Gastrocnemius medialis (tissue), 4 donors: ENCODE measurements at regions not wholly inside any gene's neighbourhood (a gene's known extent, or its start where the extent isn't known, plus 50 kb on each side); places are given as distances from the start of the nearest gene placed in this dataset.

Source experiments
- POLR2A ChIP-seq, 2 donors: fragments of 450-650 bp; IDR thresholded peaks; one replicate each; pipeline ENCODE4 v1.6.1; 2017; ENCODE audit warnings: antibody characterized with exemption in 2 of 2, mild to moderate bottlenecking in 2 of 2, moderate library complexity in 2 of 2
- TF ChIP-seq, protein P1 (sequence below), 5 experiments: fragments of 450-650 bp in 3 of 5; fragments of 200-600 bp in 2 of 5; sonication (generic) in 2 of 5; IDR thresholded peaks in 4 of 5; conservative IDR thresholded peaks in 1 of 5; 1 replicate in 4 of 5; 2 replicates in 1 of 5; pipeline ENCODE4 v1.5.1; 2016 to 2019; ENCODE audit warnings: antibody characterized with exemption in 5 of 5, mild to moderate bottlenecking in 3 of 5, moderate library complexity in 3 of 5

DNA sequence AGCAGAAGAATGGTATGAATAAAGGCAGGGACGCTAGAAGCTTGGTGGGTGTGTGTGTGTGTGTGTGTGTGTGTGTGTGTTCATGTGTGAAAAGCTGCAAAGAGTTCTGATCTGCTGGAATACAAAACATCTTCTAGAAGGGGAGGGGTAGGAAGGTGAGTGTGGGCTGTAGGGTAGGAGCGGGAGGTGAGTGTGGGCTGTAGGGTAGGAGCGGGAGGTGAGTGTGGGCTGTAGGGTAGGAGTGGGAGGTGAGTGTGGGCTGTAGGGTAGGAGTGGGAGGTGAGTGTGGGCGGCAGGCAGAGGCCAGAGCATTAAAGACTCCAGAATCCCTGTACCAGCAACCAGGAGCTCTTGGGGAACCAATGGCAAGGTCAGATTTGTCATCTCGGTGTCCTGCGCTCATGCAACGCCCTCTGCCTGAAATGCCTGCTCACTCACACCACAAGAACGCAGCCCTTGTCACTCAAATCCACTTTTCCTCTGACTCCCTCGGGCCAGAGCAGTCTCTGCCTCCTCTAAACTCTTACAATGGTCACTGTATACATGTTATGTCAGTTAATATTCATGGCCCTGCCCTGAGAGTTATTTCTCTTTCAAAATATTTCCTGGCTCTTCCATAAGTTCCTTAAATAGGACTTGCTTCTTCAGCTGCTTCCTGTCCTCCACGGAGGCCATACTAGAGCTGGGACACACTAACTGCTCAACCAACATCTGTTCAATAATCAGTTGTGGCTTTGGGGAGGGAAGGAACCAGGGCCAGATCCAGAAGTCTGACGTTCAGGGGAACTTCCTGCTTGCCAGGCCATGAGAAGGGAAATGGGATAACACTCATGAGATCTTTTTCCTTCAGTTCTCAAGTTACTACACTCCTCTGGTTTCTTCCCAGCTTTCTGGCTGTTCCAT, 53.6 kb upstream of the ZNF644 start:
- TF ChIP-seq, protein P1, sequence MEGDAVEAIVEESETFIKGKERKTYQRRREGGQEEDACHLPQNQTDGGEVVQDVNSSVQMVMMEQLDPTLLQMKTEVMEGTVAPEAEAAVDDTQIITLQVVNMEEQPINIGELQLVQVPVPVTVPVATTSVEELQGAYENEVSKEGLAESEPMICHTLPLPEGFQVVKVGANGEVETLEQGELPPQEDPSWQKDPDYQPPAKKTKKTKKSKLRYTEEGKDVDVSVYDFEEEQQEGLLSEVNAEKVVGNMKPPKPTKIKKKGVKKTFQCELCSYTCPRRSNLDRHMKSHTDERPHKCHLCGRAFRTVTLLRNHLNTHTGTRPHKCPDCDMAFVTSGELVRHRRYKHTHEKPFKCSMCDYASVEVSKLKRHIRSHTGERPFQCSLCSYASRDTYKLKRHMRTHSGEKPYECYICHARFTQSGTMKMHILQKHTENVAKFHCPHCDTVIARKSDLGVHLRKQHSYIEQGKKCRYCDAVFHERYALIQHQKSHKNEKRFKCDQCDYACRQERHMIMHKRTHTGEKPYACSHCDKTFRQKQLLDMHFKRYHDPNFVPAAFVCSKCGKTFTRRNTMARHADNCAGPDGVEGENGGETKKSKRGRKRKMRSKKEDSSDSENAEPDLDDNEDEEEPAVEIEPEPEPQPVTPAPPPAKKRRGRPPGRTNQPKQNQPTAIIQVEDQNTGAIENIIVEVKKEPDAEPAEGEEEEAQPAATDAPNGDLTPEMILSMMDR (IDR thresholded peaks at IDR 0.05 in 4 of 5, conservative IDR thresholded peaks at IDR 0.05 in 1 of 5): no peak
- no peak for TF ChIP-seq POLR2A (IDR thresholded peaks at IDR 0.05)
